ENCODE measurements at regions not wholly inside any gene's neighbourhood (a gene's known extent, or its start where the extent isn't known, plus 50 kb on each side); places are given as distances from the start of the nearest gene placed in this dataset.
"Not testable (repeated sequence)": the region's sequence is repeated elsewhere in the genome, so short reads cannot be mapped to it uniquely, and the experiment has no call there.

DNA sequence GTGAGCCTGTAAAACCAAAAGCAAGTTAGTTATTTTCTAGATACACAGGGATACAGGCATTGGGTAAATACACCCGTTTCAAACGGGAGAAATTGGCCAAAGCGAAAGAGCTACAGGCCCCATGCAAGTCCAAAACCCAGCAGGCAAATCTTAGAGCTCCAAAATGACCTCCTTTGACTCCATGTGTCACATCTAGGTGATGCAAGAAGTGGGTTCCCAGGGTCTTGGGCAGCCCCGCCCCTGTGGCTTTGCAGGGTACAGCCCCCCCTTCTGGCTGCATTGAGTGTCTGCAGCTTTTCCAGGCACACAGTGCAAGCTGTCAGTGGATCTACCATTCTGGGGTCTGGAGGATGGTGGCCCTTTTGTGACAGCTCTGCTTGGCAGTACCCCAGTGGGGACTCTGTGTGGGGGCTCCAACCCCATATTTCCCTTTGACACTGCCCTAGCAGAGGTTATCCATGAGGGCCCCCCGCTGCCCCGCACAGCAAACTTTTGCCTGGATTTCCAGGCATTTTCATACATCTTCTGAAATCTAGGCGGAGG lies 1367.6 kb downstream of the CDH12 start:
- H3K4me3 ChIP-seq (ENCODE audit: low read depth, low read length); CTCF ChIA-PET; DNase-seq (ENCODE audit: low read depth, low spot score); POLR2A ChIA-PET: not testable (repeated sequence)

GRCh38 chr5:21484498-21484889 lies 1368.7 kb downstream of the CDH12 start:
- POLR2A ChIA-PET; H3K4me3 ChIP-seq (ENCODE audit: low read depth, low read length); CTCF ChIA-PET; DNase-seq (ENCODE audit: low read depth, low spot score): not testable (repeated sequence)

DNA sequence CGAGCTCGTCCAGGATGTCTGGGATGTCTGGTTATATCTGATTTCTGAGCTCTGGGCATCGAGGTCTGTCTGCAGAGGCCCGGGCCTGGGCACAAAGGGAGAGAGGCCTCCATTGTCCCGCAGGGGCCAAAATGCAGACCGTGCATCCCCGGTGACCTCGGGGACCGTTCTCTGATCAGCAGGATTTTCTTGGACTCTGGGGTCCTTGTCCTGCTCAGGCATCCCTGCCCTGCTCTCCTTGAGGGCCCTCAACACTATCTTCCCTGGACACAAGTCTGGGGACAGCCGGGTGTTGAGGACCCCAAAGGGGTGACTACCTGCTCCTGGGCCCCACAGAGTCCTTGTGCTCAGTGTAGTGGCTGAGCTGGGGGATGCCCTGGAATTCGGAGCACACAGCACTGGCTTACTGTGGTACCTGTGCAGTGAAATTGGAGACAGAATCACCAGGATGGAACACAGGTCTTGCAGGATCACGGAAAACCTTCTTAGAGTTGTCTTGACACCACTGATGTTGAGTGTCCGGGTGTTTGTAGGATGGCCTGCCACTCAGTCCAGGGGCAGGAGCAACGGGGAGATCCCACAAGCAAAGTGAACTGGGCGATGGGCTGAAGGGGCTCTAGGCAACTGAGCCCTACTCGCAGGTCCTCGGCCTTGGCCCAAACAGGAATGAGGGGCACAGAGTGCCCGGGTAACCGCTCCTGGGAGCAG lies 1369.2 kb downstream of the CDH12 start:
- POLR2A ChIA-PET; DNase-seq (ENCODE audit: low read depth, low spot score); CTCF ChIA-PET; H3K4me3 ChIP-seq (ENCODE audit: low read depth, low read length): not testable (repeated sequence)

GRCh38 chr5:21482983-21483650 lies 1370.0 kb downstream of the CDH12 start:
- H3K4me3 ChIP-seq (ENCODE audit: low read depth, low read length); POLR2A ChIA-PET; DNase-seq (ENCODE audit: low read depth, low spot score); CTCF ChIA-PET: not testable (repeated sequence)

DNA sequence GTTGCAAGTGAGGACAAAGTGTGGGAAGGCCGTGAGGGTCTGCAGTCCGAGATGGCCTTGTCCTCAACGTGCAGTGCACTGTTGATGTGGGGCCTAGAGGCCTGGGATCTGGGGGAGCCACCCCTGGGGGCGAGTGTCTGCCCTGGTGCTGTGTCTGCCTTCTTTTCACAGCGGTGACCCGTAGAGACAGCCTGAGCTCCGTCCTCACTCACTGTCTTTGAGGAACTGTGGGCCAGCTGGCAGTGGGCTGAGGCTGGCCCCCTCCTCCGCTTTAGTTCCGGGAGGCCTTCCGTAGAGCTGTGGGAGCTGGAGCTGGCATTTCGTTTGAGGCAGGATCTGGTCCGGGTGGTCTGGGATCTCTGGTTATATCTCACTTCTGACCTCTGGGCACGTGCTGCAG lies 1370.6 kb downstream of the CDH12 start:
- H3K4me3 ChIP-seq (ENCODE audit: low read depth, low read length); CTCF ChIA-PET; POLR2A ChIA-PET; DNase-seq (ENCODE audit: low read depth, low spot score): not testable (repeated sequence)

DNA sequence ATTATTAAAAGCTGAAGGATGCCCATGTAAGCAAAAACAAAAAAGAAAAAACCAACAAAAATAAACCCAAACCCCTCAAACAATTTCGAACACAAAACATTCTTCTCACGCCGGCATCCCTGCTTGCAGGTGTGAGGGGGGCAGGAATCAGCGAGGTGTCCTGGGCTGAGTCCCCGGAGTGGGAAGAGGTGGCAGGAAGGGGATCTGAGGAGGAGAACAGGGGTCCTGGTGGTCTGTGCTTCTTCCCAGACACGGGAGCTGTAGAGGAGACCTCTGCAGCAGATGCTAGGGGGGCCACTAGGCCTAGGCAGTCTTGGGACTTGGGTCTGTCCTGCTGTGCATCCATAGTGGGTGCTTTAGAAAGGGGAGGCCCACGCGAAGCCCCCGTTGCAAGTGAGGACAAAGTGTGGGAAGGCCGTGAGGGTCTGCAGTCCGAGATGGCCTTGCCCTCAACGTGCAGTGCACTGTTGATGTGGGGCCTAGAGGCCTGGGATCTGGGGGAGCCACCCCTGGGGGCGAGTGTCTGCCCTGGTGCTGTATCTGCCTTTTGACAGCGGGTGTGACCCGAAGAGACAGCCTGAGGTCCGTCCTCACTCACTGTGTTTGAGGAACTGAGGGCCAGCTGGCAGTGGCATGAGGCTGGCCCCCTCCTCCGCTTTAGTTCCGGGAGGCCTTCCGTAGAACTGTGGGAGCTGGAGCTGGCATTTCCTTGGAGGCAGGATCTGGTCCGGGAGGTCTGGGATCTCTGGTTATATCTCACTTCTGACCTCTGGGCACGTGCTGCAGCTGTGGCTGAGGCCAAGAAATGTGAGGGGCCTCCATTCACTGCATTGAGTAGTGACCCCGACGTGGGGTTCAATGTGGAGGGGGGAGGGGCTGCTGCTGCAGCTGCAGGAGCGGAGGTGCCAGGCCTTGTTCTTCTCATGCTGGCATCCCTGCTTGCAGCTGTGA lies 1371.5 kb downstream of the CDH12 start:
- DNase-seq (ENCODE audit: low read depth, low spot score); H3K4me3 ChIP-seq (ENCODE audit: low read depth, low read length); POLR2A ChIA-PET; CTCF ChIA-PET: not testable (repeated sequence)

GRCh38 chr5:21480054-21480453 lies 1373.1 kb downstream of the CDH12 start:
- H3K4me3 ChIP-seq (ENCODE audit: low read depth, low read length); POLR2A ChIA-PET; DNase-seq (ENCODE audit: low read depth, low spot score); CTCF ChIA-PET: not testable (repeated sequence)

- DNase-seq (ENCODE audit: low read depth, low spot score); POLR2A ChIA-PET; H3K4me3 ChIP-seq (ENCODE audit: low read depth, low read length); CTCF ChIA-PET: not testable (repeated sequence)
Observed at GRCh38 chr5:21473981-21474380, 1379.2 kb downstream of the CDH12 start.

GRCh38 chr5:21473436-21473835 lies 1379.7 kb downstream of the CDH12 start:
- DNase-seq (ENCODE audit: low read depth, low spot score); CTCF ChIA-PET; POLR2A ChIA-PET; H3K4me3 ChIP-seq (ENCODE audit: low read depth, low read length): not testable (repeated sequence)

- CTCF ChIA-PET; H3K4me3 ChIP-seq (ENCODE audit: low read depth, low read length); POLR2A ChIA-PET; DNase-seq (ENCODE audit: low read depth, low spot score): not testable (repeated sequence)
Observed at GRCh38 chr5:21471691-21472090, 1381.5 kb downstream of the CDH12 start.

GRCh38 chr5:21469523-21470101 lies 1383.5 kb downstream of the CDH12 start:
- H3K4me3 ChIP-seq (ENCODE audit: low read depth, low read length); POLR2A ChIA-PET; DNase-seq (ENCODE audit: low read depth, low spot score): not testable (repeated sequence)
- TF ChIP-seq CTCF (IDR thresholded peaks at IDR 0.05; ENCODE audit: insufficient read depth, low read length, missing control alignments) = peak; percentile 56
- CTCF ChIA-PET = interaction anchor here (1.0 kb wide), 1 partner anchor 333 kb away, joined by 3 read pairs; no protein-coding TSS in a partner anchor

GRCh38 chr5:21467544-21467943 lies 1385.6 kb downstream of the CDH12 start:
- CTCF ChIA-PET; DNase-seq (ENCODE audit: low read depth, low spot score); H3K4me3 ChIP-seq (ENCODE audit: low read depth, low read length); POLR2A ChIA-PET: not testable (repeated sequence)

GRCh38 chr5:21459744-21460073 lies 1393.4 kb downstream of the CDH12 start:
- DNase-seq (ENCODE audit: low read depth, low spot score); POLR2A ChIA-PET: not testable (repeated sequence)
- CTCF ChIA-PET = interaction anchor here (1.1 kb wide), 1 partner anchor 16 kb away, joined by 3 read pairs; no protein-coding TSS in a partner anchor
- peak overlapping the region; percentile 67 for H3K4me3 ChIP-seq (ENCODE audit: low read depth, low read length)

Data from AG04449 (cell line).